ENCODE measurements at regions not wholly inside any gene's neighbourhood (a gene's known extent, or its start where the extent isn't known, plus 50 kb on each side); places are given as distances from the start of the nearest gene placed in this dataset.

DNA sequence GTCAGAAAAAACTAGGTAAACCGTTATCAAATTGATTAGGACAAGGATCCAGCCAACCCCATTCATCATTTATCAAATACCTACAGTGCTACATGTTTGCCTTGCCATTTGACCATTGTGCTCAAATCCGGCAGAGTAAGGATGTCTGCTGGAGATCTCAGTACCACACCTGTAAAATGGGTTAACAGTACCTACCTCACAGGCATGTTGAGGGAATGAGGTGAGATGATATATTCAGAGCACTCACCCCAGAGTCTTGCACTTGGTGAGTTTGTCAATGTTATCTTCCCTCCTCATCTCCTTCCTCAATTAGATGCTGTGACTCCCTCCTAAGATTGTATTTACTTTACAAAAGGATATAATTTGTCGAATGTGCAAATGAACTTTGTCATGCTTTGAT is 54.5 kb upstream of the DSP start:
- TF ChIP-seq POLR2AphosphoS5 (IDR thresholded peaks at IDR 0.05; ENCODE audit: borderline replicate concordance, low read depth, low read length) (no peak), EZH2 (IDR thresholded peaks at IDR 0.05) (no peak), FOXP2 (optimal IDR thresholded peaks at IDR 0.05; ENCODE audit: control extremely low read depth, extremely low read length, insufficient read depth) (no peak)

Data from SK-N-MC (cell line).